Endothelial cell of umbilical vein (primary cell): ENCODE measurements at regions not wholly inside any gene's neighbourhood (a gene's known extent, or its start where the extent isn't known, plus 50 kb on each side); places are given as distances from the start of the nearest gene placed in this dataset.

Experiments
- CTCF ChIP-seq, 2 donors: IDR thresholded peaks; 1 replicate in 1 of 2; 2 replicates in 1 of 2; pipeline ENCODE4 v1.5.1; 2011; ENCODE audit warnings: low read length in 2 of 2, mild to moderate bottlenecking in 2 of 2, moderate library complexity in 2 of 2, control low read depth in 1 of 2, inconsistent platforms in 1 of 2, low read depth in 1 of 2; ENCODE audit not compliant: insufficient read depth in 1 of 2; ENCODE audit errors: extremely low read depth in 1 of 2
- EZH2 ChIP-seq: IDR thresholded peaks from 2 replicates; pipeline ENCODE4 v1.6.1; 2012; ENCODE audit warnings: borderline replicate concordance, low read depth, mild to moderate bottlenecking, moderate library complexity, low read length, inconsistent platforms; ENCODE audit not compliant: severe bottlenecking
- POLR2A ChIP-seq: IDR thresholded peaks from 2 replicates; pipeline ENCODE4 v1.6.1; 2012; ENCODE audit warnings: low read depth, mild to moderate bottlenecking, control low read depth, low read length
- POLR2AphosphoS5 ChIP-seq: IDR thresholded peaks from 2 replicates; pipeline ENCODE4 v1.6.1; 2012; ENCODE audit warnings: low read depth, mild to moderate bottlenecking, control low read depth, low read length, moderate library complexity; ENCODE audit not compliant: insufficient read depth

GRCh38 chr6:11434565-11435326 is 102.8 kb upstream of the TMEM170B start:
- no peak for TF ChIP-seq CTCF (IDR thresholded peaks at IDR 0.05; ENCODE audit: extremely low read depth in 1 of 2, insufficient read depth in 1 of 2, low read depth in 1 of 2, low read length in 2 of 2)
- TF ChIP-seq POLR2A = no peak
- TF ChIP-seq EZH2 = no peak
- no peak for TF ChIP-seq POLR2AphosphoS5
